ENCODE measurements at regions not wholly inside any gene's neighbourhood (a gene's known extent, or its start where the extent isn't known, plus 50 kb on each side); places are given as distances from the start of the nearest gene placed in this dataset.

GRCh38 chr17:79255926-79256585 is 181.4 kb downstream of the ENGASE start:
- no peaks in the 10 kb centered on the region for H4K20me1 ChIP-seq (ENCODE audit: low read length)
- no peaks in the 10 kb centered on the region for H3K4me1 ChIP-seq (ENCODE audit: insufficient read depth, low read length)
- POLR2A ChIA-PET (ENCODE audit: unreplicated experiment), result interaction anchor here (0.7 kb wide), 1 partner anchor 236 kb away, joined by 5 read pairs; no protein-coding TSS in a partner anchor
- TF ChIP-seq EZH2phosphoT487 (IDR thresholded peaks at IDR 0.05; ENCODE audit: borderline replicate concordance, low read length) (no peak), EZH2 (IDR thresholded peaks at IDR 0.05; ENCODE audit: low read length, unreplicated experiment) (no peak)
- TF ChIP-seq, protein P1, sequence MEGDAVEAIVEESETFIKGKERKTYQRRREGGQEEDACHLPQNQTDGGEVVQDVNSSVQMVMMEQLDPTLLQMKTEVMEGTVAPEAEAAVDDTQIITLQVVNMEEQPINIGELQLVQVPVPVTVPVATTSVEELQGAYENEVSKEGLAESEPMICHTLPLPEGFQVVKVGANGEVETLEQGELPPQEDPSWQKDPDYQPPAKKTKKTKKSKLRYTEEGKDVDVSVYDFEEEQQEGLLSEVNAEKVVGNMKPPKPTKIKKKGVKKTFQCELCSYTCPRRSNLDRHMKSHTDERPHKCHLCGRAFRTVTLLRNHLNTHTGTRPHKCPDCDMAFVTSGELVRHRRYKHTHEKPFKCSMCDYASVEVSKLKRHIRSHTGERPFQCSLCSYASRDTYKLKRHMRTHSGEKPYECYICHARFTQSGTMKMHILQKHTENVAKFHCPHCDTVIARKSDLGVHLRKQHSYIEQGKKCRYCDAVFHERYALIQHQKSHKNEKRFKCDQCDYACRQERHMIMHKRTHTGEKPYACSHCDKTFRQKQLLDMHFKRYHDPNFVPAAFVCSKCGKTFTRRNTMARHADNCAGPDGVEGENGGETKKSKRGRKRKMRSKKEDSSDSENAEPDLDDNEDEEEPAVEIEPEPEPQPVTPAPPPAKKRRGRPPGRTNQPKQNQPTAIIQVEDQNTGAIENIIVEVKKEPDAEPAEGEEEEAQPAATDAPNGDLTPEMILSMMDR (conservative IDR thresholded peaks at IDR 0.05; ENCODE audit: low read depth, low read length), result no peak
- H3K4me3 ChIP-seq (ENCODE audit: low read length), result no peak overlapping the region
- H2AFZ ChIP-seq (ENCODE audit: low read length), result no peak overlapping the region
- no peaks in the 10 kb centered on the region for H3F3A ChIP-seq (ENCODE audit: low read length, unreplicated experiment)
- no peak overlapping the region for H3K9ac ChIP-seq (ENCODE audit: low read length)
- H3K9me2 ChIP-seq (replicated peaks; ENCODE audit: low read length), result no peaks in the 10 kb centered on the region
- CTCF ChIA-PET, result no interaction called here
- intact Hi-C loops (cut with micrococcal nuclease), result no loop called here
- DNase-seq (no peak), ATAC-seq (no peak)
- no peaks in the 10 kb centered on the region for H3K79me2 ChIP-seq (ENCODE audit: low read length)
- H3K9me3 ChIP-seq (ENCODE audit: low read length), result no peaks in the 10 kb centered on the region
- no TSS peak for BruUV-seq (replicated peaks)
- peaks cover 100% of the 10 kb centered on the region for H3K27me3 ChIP-seq (ENCODE audit: low read length)
- no peaks in the 10 kb centered on the region for H3K36me3 ChIP-seq (ENCODE audit: low read depth, low read length)
- no peak overlapping the region for H3K27ac ChIP-seq (ENCODE audit: low read length)
- no peak overlapping the region for H3K4me2 ChIP-seq (ENCODE audit: low read length)

DNA sequence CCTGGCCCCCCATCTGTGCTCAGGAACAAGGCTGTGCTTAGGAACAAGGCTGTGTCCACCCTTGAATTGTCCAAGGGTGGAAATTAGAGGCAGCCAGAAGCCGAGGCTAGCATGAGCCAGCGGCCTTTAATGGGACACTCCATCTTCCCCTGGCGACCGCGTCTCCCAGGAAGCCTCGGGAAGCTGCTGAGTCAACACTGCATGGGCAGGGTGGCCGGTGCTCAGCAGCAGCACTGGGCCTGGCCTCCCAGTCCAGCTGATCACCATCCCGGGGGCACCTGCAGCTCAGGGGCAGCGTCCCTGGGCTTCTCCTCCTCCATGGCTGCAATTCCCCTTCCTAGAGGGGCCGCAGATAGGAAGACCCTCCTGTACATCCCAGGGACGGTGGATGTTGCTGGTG is 180.8 kb downstream of the ENGASE start:
- H3K27ac ChIP-seq (ENCODE audit: low read length), result no peak overlapping the region
- H2AFZ ChIP-seq (ENCODE audit: low read length), result no peak overlapping the region
- no peak for TF ChIP-seq EZH2phosphoT487 (IDR thresholded peaks at IDR 0.05; ENCODE audit: borderline replicate concordance, low read length)
- TF ChIP-seq, protein P1 (conservative IDR thresholded peaks at IDR 0.05; ENCODE audit: low read depth, low read length), result no peak
- intact Hi-C loops (cut with micrococcal nuclease), result no loop called here
- no peaks in the 10 kb centered on the region for H4K20me1 ChIP-seq (ENCODE audit: low read length)
- ATAC-seq (no peak), DNase-seq (no peak)
- H3K9me3 ChIP-seq (ENCODE audit: low read length), result no peaks in the 10 kb centered on the region
- H3K4me2 ChIP-seq (ENCODE audit: low read length), result no peak overlapping the region
- ChIA-PET POLR2A (ENCODE audit: unreplicated experiment) (no interaction called here), CTCF (no interaction called here)
- no peaks in the 10 kb centered on the region for H3K9me2 ChIP-seq (replicated peaks; ENCODE audit: low read length)
- peaks cover 98% of the 10 kb centered on the region for H3K27me3 ChIP-seq (ENCODE audit: low read length)
- no TSS peak for BruUV-seq (replicated peaks)
- H3F3A ChIP-seq (ENCODE audit: low read length, unreplicated experiment), result no peaks in the 10 kb centered on the region
- H3K4me1 ChIP-seq (ENCODE audit: insufficient read depth, low read length), result no peaks in the 10 kb centered on the region
- H3K4me3 ChIP-seq (ENCODE audit: low read length), result no peak overlapping the region
- no peak overlapping the region for H3K9ac ChIP-seq (ENCODE audit: low read length)
- no peaks in the 10 kb centered on the region for H3K79me2 ChIP-seq (ENCODE audit: low read length)
- no peaks in the 10 kb centered on the region for H3K36me3 ChIP-seq (ENCODE audit: low read depth, low read length)

DNA sequence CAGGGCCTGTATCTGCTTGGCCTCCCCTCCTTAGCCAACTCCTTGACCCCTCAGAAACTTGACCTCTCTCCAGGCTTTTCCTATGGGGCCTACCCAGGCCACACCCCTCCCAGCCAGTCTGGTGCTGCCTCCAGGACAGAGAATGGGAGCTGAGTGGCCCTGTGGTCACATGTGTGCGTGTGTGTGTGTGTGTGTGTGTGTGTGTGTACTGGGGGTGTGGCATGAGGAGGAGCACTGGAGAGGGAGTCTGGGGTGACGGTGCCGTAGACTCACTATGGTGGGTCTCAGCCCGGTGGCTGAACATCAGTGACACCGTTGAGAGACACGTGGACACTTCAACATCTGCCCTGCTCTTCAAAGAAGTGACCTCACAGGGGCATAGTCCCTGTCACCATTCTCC is 180.4 kb downstream of the ENGASE start:
- Histone ChIP-seq H3K27ac (ENCODE audit: low read length) (no peak overlapping the region), H3K9me2 (replicated peaks; ENCODE audit: low read length) (no peaks in the 10 kb centered on the region), H3K36me3 (ENCODE audit: low read depth, low read length) (no peaks in the 10 kb centered on the region), H3K4me2 (ENCODE audit: low read length) (no peak overlapping the region), H3F3A (ENCODE audit: low read length, unreplicated experiment) (no peaks in the 10 kb centered on the region), H3K4me1 (ENCODE audit: insufficient read depth, low read length) (no peaks in the 10 kb centered on the region), H3K4me3 (ENCODE audit: low read length) (no peak overlapping the region), H3K79me2 (ENCODE audit: low read length) (no peaks in the 10 kb centered on the region), H4K20me1 (ENCODE audit: low read length) (no peaks in the 10 kb centered on the region), H3K27me3 (ENCODE audit: low read length) (peaks cover 98% of the 10 kb centered on the region), H2AFZ (ENCODE audit: low read length) (no peak overlapping the region), H3K9ac (ENCODE audit: low read length) (no peak overlapping the region), H3K9me3 (ENCODE audit: low read length) (no peaks in the 10 kb centered on the region)
- TF ChIP-seq, protein P1 (conservative IDR thresholded peaks at IDR 0.05; ENCODE audit: low read depth, low read length), result no peak
- TF ChIP-seq EZH2 (IDR thresholded peaks at IDR 0.05; ENCODE audit: low read length, unreplicated experiment) (no peak), EZH2phosphoT487 (IDR thresholded peaks at IDR 0.05; ENCODE audit: borderline replicate concordance, low read length) (no peak)
- ATAC-seq (no peak), DNase-seq (no peak)
- ChIA-PET POLR2A (ENCODE audit: unreplicated experiment) (no interaction called here), CTCF (no interaction called here)
- no TSS peak for BruUV-seq (replicated peaks)
- intact Hi-C loops (cut with micrococcal nuclease), result no loop called here
